ENCODE measurements at regions not wholly inside any gene's neighbourhood (a gene's known extent, or its start where the extent isn't known, plus 50 kb on each side); places are given as distances from the start of the nearest gene placed in this dataset.
A peak's percentile ranks its signal among the peaks of the same experiment; 100 is the strongest.

- Histone ChIP-seq H3K36me3 (no peaks in the 10 kb centered on the region), H3K4me1 (peaks cover 6 to 55% (median 35%) of the 10 kb centered on the region in 10 experiments; a peak in 18 of 20 replicates), H3K4me2 (peak overlapping the region in 1 of 11 experiments; percentile 36; a peak in 1 of 22 replicates), H3K27ac (no peak overlapping the region), H3K27me3 (peaks cover 0 to 9% (median 0%) of the 10 kb centered on the region in 11 experiments; a peak in 4 of 22 replicates), H3K9ac (no peak overlapping the region), H3K4me3 (no peak overlapping the region), H4K20me1 (no peaks in the 10 kb centered on the region), H3K9me3 (replicated peaks in 1 of 11) (peaks cover 4 to 28% (median 22%) of the 10 kb centered on the region in 11 experiments; a peak in 15 of 22 replicates)
- TF ChIP-seq Cebpa-rat (IDR thresholded peaks at IDR 0.05) = no peak
These were observed 402.4 kb upstream of the HS6ST1 start for GRCh38 chr2:128721096-128721495.

- no peaks in the 10 kb centered on the region for H4K20me1 ChIP-seq
- peaks cover 4 to 28% (median 22%) of the 10 kb centered on the region in 11 experiments; a peak in 15 of 22 replicates for H3K9me3 ChIP-seq (replicated peaks in 1 of 11)
- no peak overlapping the region for H3K27ac ChIP-seq
- no peak for TF ChIP-seq Cebpa-rat (IDR thresholded peaks at IDR 0.05)
- H3K36me3 ChIP-seq = no peaks in the 10 kb centered on the region
- H3K4me2 ChIP-seq = peak overlapping the region in 7 of 11 experiments; percentile 26 to 64 (median 43); a peak in 13 of 22 replicates
- H3K4me1 ChIP-seq = peaks cover 15 to 53% (median 30%) of the 10 kb centered on the region in 10 experiments
- H3K9ac ChIP-seq = no peak overlapping the region
- no peaks in the 10 kb centered on the region; a peak in 1 of 22 replicates for H3K27me3 ChIP-seq
- no peak overlapping the region for H3K4me3 ChIP-seq
These were observed 403.8 kb upstream of the HS6ST1 start for GRCh38 chr2:128722489-128722888.

GRCh38 chr2:128724547-128724946 is 405.9 kb upstream of the HS6ST1 start:
- no peak for TF ChIP-seq Cebpa-rat (IDR thresholded peaks at IDR 0.05)
- no peaks in the 10 kb centered on the region for H4K20me1 ChIP-seq

GRCh38 chr2:128724972-128725371 is 406.3 kb upstream of the HS6ST1 start:
- no peaks in the 10 kb centered on the region for H3K36me3 ChIP-seq
- no peak overlapping the region for H3K27ac ChIP-seq
- H3K9ac ChIP-seq = no peak overlapping the region
- no peak overlapping the region for H3K4me2 ChIP-seq
- H3K9me3 ChIP-seq (replicated peaks in 1 of 11) = peaks cover 7 to 20% (median 12%) of the 10 kb centered on the region in 11 experiments; a peak in 19 of 22 replicates
- TF ChIP-seq Cebpa-rat (IDR thresholded peaks at IDR 0.05) = no peak
- H3K27me3 ChIP-seq = no peaks in the 10 kb centered on the region
- no peaks in the 10 kb centered on the region for H4K20me1 ChIP-seq
- peaks cover 23 to 43% (median 26%) of the 10 kb centered on the region in 10 experiments for H3K4me1 ChIP-seq
- H3K4me3 ChIP-seq = no peak overlapping the region

More at GRCh38 chr2:128724547-128724946, 405.9 kb upstream of the HS6ST1 start:
- Histone ChIP-seq H3K4me3 (no peak overlapping the region), H3K9ac (no peak overlapping the region), H3K4me1 (peaks cover 23 to 43% (median 26%) of the 10 kb centered on the region in 10 experiments), H3K27me3 (no peaks in the 10 kb centered on the region), H3K9me3 (replicated peaks in 1 of 11) (peaks cover 6 to 20% (median 16%) of the 10 kb centered on the region in 11 experiments; a peak in 19 of 22 replicates), H3K36me3 (no peaks in the 10 kb centered on the region), H3K4me2 (no peak overlapping the region), H3K27ac (no peak overlapping the region)

GRCh38 chr2:128726236-128726635 is 407.6 kb upstream of the HS6ST1 start:
- Histone ChIP-seq H3K36me3 (no peaks in the 10 kb centered on the region), H3K4me2 (peak overlapping the region in 9 of 11 experiments; percentile 5 to 58 (median 17); a peak in 9 of 22 replicates), H3K9me3 (replicated peaks in 1 of 11) (peaks cover 0 to 21% (median 15%) of the 10 kb centered on the region in 11 experiments; a peak in 14 of 22 replicates), H3K27me3 (no peaks in the 10 kb centered on the region), H3K27ac (no peak overlapping the region), H4K20me1 (no peaks in the 10 kb centered on the region), H3K4me3 (no peak overlapping the region), H3K4me1 (peaks cover 19 to 42% (median 31%) of the 10 kb centered on the region in 10 experiments), H3K9ac (no peak overlapping the region)
- no peak for TF ChIP-seq Cebpa-rat (IDR thresholded peaks at IDR 0.05)

GRCh38 chr2:128726911-128727310 is 408.2 kb upstream of the HS6ST1 start:
- H3K36me3 ChIP-seq = no peaks in the 10 kb centered on the region
- peaks cover 0 to 21% (median 15%) of the 10 kb centered on the region in 11 experiments; a peak in 14 of 22 replicates for H3K9me3 ChIP-seq (replicated peaks in 1 of 11)
- peaks cover 19 to 40% (median 35%) of the 10 kb centered on the region in 10 experiments for H3K4me1 ChIP-seq
- H3K27ac ChIP-seq = peak overlapping the region in 3 of 11 experiments; percentile 3 to 62 (median 43); a peak in 3 of 22 replicates
- H4K20me1 ChIP-seq = no peaks in the 10 kb centered on the region
- H3K4me3 ChIP-seq = no peak overlapping the region
- H3K9ac ChIP-seq = no peak overlapping the region
- peak overlapping the region in 7 of 11 experiments; percentile 5 to 58 (median 22); a peak in 10 of 22 replicates for H3K4me2 ChIP-seq
- H3K27me3 ChIP-seq = no peaks in the 10 kb centered on the region
- no peak for TF ChIP-seq Cebpa-rat (IDR thresholded peaks at IDR 0.05)

- no peaks in the 10 kb centered on the region for H3K27me3 ChIP-seq
- H3K9me3 ChIP-seq (replicated peaks in 1 of 11) = peaks cover 0 to 21% (median 15%) of the 10 kb centered on the region in 11 experiments; a peak in 14 of 22 replicates
- peaks cover 23 to 40% (median 37%) of the 10 kb centered on the region in 10 experiments for H3K4me1 ChIP-seq
- H3K9ac ChIP-seq = no peak overlapping the region; a peak in 1 of 22 replicates
- peak overlapping the region; percentile 5 to 58 (median 28); a peak in 19 of 22 replicates for H3K4me2 ChIP-seq
- H3K27ac ChIP-seq = peak overlapping the region in 4 of 11 experiments; percentile 3 to 62 (median 26); a peak in 6 of 22 replicates
- no peaks in the 10 kb centered on the region for H3K36me3 ChIP-seq
- TF ChIP-seq Cebpa-rat (IDR thresholded peaks at IDR 0.05) = no peak
- H4K20me1 ChIP-seq = no peaks in the 10 kb centered on the region
- H3K4me3 ChIP-seq = no peak overlapping the region
These were observed 408.7 kb upstream of the HS6ST1 start for GRCh38 chr2:128727404-128727803.

GRCh38 chr2:128727914-128728313 is 409.2 kb upstream of the HS6ST1 start:
- H3K9me3 ChIP-seq (replicated peaks in 1 of 11) = peaks cover 0 to 21% (median 15%) of the 10 kb centered on the region in 11 experiments; a peak in 14 of 22 replicates
- no peaks in the 10 kb centered on the region for H4K20me1 ChIP-seq
- peak overlapping the region in 4 of 11 experiments; percentile 3 to 62 (median 26); a peak in 5 of 22 replicates for H3K27ac ChIP-seq
- TF ChIP-seq Cebpa-rat (IDR thresholded peaks at IDR 0.05) = peak in 2 of 11 experiments; percentile 60 to 61; a peak in 2 of 22 replicates
- no peak overlapping the region; a peak in 1 of 22 replicates for H3K9ac ChIP-seq
- H3K36me3 ChIP-seq = no peaks in the 10 kb centered on the region
- H3K4me2 ChIP-seq = peak overlapping the region; percentile 5 to 58 (median 28); a peak in 18 of 22 replicates
- H3K4me3 ChIP-seq = no peak overlapping the region
- peaks cover 28 to 45% (median 39%) of the 10 kb centered on the region in 10 experiments for H3K4me1 ChIP-seq
- no peaks in the 10 kb centered on the region for H3K27me3 ChIP-seq

- Histone ChIP-seq H3K9me3 (replicated peaks in 1 of 11) (peaks cover 0 to 21% (median 15%) of the 10 kb centered on the region in 11 experiments; a peak in 14 of 22 replicates), H3K27me3 (no peaks in the 10 kb centered on the region), H3K4me3 (no peak overlapping the region), H3K9ac (no peak overlapping the region), H3K36me3 (no peaks in the 10 kb centered on the region), H3K4me1 (peaks cover 40 to 57% (median 50%) of the 10 kb centered on the region in 10 experiments), H3K27ac (no peak overlapping the region), H4K20me1 (no peaks in the 10 kb centered on the region), H3K4me2 (no peak overlapping the region)
- no peak for TF ChIP-seq Cebpa-rat (IDR thresholded peaks at IDR 0.05)
These were observed 410.4 kb upstream of the HS6ST1 start for GRCh38 chr2:128729051-128729450.

Measured in BLaER1 treated with 17β-estradiol and CSF1 and Interleukin-3, amounts not matched to agents 10 nM and 100 nM (cell line).